ENCODE measurements at regions not wholly inside any gene's neighbourhood (a gene's known extent, or its start where the extent isn't known, plus 50 kb on each side); places are given as distances from the start of the nearest gene placed in this dataset.

DNA sequence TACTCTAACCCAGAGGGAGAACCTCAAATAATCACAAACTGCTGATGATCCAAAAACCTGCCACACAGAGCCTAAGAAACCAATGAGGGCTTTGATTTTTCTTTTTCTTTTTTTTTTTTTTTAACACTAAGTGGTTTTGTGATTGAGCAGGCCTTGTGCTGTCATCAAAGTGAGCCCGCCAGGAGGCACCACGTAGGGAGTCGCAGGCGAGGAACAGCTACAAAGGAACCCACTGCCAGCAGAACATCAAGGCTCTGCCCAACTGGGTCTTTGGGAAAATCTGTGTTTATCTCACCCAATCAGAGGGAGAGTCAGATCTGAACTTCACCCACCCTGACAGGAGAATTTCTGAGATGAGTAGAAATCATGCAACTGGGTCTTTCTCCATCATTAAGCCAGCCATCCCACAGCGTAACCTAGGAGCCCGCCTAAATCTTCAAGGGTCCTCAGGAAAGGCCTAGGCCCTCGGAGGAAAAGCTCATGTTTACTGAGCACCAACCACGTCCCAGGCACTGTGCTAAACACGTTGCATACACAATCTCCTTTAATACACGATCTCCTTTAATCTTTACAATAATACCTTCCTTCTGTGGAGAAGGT is 126.9 kb upstream of the FSTL4 start:
- TF ChIP-seq, protein P1, sequence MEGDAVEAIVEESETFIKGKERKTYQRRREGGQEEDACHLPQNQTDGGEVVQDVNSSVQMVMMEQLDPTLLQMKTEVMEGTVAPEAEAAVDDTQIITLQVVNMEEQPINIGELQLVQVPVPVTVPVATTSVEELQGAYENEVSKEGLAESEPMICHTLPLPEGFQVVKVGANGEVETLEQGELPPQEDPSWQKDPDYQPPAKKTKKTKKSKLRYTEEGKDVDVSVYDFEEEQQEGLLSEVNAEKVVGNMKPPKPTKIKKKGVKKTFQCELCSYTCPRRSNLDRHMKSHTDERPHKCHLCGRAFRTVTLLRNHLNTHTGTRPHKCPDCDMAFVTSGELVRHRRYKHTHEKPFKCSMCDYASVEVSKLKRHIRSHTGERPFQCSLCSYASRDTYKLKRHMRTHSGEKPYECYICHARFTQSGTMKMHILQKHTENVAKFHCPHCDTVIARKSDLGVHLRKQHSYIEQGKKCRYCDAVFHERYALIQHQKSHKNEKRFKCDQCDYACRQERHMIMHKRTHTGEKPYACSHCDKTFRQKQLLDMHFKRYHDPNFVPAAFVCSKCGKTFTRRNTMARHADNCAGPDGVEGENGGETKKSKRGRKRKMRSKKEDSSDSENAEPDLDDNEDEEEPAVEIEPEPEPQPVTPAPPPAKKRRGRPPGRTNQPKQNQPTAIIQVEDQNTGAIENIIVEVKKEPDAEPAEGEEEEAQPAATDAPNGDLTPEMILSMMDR (IDR thresholded peaks at IDR 0.05) = no peak
- TF ChIP-seq POLR2AphosphoS5 (IDR thresholded peaks at IDR 0.05; ENCODE audit: low read depth, low read length) = no peak
- no peak for TF ChIP-seq REST (IDR thresholded peaks at IDR 0.05; ENCODE audit: insufficient read depth in 1 of 2, low read depth in 2 of 2, low read length in 1 of 2)
- no peak for TF ChIP-seq TCF7L2 (IDR thresholded peaks at IDR 0.05; ENCODE audit: low read depth, low read length)

Data from Panc1 (cell line).